BLaER1 treated with 17β-estradiol and CSF1 and Interleukin-3, amounts not matched to agents 10 nM and 100 nM (cell line): ENCODE measurements at regions not wholly inside any gene's neighbourhood (a gene's known extent, or its start where the extent isn't known, plus 50 kb on each side); places are given as distances from the start of the nearest gene placed in this dataset.
A peak's percentile ranks its signal among the peaks of the same experiment; 100 is the strongest.

ENCODE experiments used
- H3K27ac ChIP-seq, 11 experiments: shearing (Covaris generic); formaldehyde crosslinking; 2 replicates each; pipeline ENCODE4 v1.8.1; 2022
- H3K27me3 ChIP-seq, 11 experiments: shearing (Covaris generic); formaldehyde crosslinking; 2 replicates each; pipeline ENCODE4 v1.8.1; 2022
- H3K36me3 ChIP-seq, 11 experiments: shearing (Covaris generic); formaldehyde crosslinking; 2 replicates each; pipeline ENCODE4 v1.8.1; 2022
- H3K4me1 ChIP-seq, 10 experiments: shearing (Covaris generic); formaldehyde crosslinking; 2 replicates each; pipeline ENCODE4 v1.8.1; 2022
- H3K4me2 ChIP-seq, 11 experiments: shearing (Covaris generic); formaldehyde crosslinking; 2 replicates each; pipeline ENCODE4 v1.8.1; 2022
- H3K4me3 ChIP-seq, 10 experiments: shearing (Covaris generic); formaldehyde crosslinking; 2 replicates each; pipeline ENCODE4 v1.8.1; 2022
- H3K9ac ChIP-seq, 11 experiments: shearing (Covaris generic); formaldehyde crosslinking; 2 replicates each; pipeline ENCODE4 v1.8.1; 2022
- H3K9me3 ChIP-seq, 11 experiments: shearing (Covaris generic); formaldehyde crosslinking; replicated peaks in 1 of 11; 2 replicates each; pipeline ENCODE4 v1.8.1; 2022
- H4K20me1 ChIP-seq, 11 experiments: shearing (Covaris generic); formaldehyde crosslinking; 2 replicates each; pipeline ENCODE4 v1.8.1; 2022
- Cebpa-rat ChIP-seq, 11 experiments: shearing (Covaris generic); IDR thresholded peaks; 2 replicates each; pipeline ENCODE4 v1.8.1; 2022

DNA sequence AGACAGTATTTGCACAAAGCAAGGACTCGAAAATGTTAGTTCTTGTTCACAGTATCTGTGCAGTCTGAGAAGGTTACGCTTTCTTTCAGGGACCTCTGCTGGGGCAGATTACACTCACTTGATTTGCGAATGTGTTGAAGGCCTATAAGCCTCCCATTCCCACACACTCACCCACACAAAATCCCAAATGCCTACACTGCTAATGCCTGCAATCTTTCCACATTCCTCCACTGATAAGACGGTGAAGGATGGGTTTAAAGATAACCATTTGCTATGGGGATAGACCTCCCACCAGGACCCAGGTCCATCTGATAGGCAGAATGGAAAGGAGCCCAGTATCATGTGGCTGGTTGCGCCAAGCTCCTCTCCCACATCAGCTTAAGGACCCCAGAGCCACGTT, 394.9 kb upstream of the SALL1 start:
- TF ChIP-seq Cebpa-rat (IDR thresholded peaks at IDR 0.05), result no peak
- H3K9ac ChIP-seq, result no peak overlapping the region
- no peaks in the 10 kb centered on the region for H3K9me3 ChIP-seq
- no peak overlapping the region for H3K4me2 ChIP-seq
- H3K27ac ChIP-seq, result no peak overlapping the region
- no peaks in the 10 kb centered on the region for H3K27me3 ChIP-seq
- H4K20me1 ChIP-seq, result no peaks in the 10 kb centered on the region
- H3K36me3 ChIP-seq, result no peaks in the 10 kb centered on the region
- H3K4me1 ChIP-seq, result peaks cover 0 to 18% (median 9%) of the 10 kb centered on the region in 10 experiments; a peak in 13 of 20 replicates
- no peak overlapping the region for H3K4me3 ChIP-seq

DNA sequence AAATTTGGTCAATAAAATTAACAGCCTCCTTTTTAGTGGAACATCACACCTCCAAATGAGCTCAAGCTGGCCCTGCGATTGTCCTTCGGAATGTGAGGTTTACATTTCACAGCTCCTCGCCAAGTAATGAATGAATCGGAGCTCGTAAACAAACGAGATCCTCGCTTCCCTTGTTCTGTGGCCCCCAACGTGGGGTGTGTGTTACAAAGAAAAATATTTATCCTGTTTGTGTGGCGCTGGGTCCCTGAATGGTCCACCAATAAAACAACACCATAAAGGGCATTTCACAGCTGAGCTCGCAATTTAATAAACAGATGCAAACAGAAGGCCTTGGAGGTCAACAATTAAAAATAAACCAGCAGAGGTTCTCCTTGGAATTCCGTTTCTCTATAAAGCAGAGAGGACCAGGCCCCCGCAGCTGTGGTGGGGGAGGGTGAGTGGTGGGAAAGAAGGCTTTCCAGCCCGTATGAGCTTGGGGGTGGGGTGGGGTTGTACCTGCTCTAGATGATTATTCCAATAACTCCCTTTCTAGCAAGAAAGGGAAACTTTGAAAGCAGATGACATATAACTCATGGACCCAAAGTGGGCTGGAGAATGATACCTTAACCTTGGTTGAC, 393.9 kb upstream of the SALL1 start:
- Histone ChIP-seq H3K4me2 (no peak overlapping the region), H3K9ac (no peak overlapping the region), H3K36me3 (no peaks in the 10 kb centered on the region), H3K4me1 (peaks cover 7 to 28% (median 19%) of the 10 kb centered on the region in 10 experiments; a peak in 18 of 20 replicates), H3K27ac (no peak overlapping the region), H3K4me3 (no peak overlapping the region), H4K20me1 (no peaks in the 10 kb centered on the region), H3K9me3 (no peaks in the 10 kb centered on the region), H3K27me3 (no peaks in the 10 kb centered on the region)
- no peak for TF ChIP-seq Cebpa-rat (IDR thresholded peaks at IDR 0.05)

DNA sequence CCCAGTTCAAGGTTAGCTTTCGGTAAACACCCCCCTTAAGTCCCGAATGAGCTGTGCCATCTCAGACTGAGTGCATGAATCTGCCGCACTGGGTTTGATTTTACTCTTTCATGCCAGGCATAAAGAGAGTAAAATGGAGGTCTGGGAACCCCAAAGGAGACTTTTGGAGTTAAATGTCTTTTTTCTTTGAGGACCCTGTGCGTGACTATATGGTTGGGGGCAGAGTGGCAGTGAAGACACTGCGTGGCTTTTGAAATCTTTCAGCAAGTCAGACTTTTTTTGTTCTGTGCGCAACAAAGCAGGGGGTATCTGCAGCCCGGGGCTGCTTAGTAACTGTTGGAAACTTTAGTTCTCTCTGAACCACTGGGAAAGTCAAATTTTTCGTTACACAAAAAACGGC, 392.9 kb upstream of the SALL1 start:
- Histone ChIP-seq H3K4me1 (peaks cover 16 to 38% (median 29%) of the 10 kb centered on the region in 10 experiments), H3K27ac (no peak overlapping the region), H3K9me3 (no peaks in the 10 kb centered on the region), H4K20me1 (no peaks in the 10 kb centered on the region), H3K9ac (no peak overlapping the region), H3K36me3 (no peaks in the 10 kb centered on the region), H3K27me3 (no peaks in the 10 kb centered on the region), H3K4me2 (no peak overlapping the region), H3K4me3 (no peak overlapping the region)
- no peak for TF ChIP-seq Cebpa-rat (IDR thresholded peaks at IDR 0.05)

DNA sequence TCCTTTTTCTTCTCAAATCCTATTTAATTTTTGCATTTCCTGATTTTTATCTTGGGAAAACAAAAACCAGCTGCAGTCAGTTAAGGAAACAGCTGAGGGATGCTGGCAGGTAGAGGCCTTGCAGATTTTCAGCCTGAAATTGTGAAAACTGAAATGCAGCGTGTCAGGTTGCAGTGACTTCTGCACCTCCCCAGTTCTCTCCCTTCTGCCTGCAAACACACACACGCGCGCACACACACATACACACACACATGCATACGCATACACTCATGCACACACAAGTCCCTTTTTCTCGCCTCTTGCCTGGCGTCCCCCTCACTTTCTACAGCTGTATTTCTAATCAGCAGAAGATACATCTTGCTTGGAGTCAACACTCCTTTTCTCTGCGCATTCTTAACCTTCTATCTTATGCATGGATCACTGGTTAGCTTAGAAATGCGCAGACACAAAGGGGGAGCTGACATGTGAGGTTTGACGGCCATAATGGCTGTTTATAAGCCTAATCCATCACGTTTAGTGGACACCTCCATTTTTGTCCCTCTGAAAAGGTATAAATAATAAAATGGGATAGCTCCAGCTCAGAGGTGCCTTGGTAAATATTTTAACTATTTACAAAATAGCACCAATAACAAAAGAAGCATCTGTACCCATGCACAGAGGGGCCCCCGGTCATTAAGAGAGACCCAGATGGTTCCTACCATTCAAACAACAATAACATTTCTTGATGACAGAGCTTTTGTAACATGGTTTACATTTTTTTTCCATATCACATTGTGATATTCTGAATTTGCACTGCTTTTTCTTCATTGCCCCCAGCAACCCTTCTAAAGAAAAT, 392.1 kb upstream of the SALL1 start:
- Histone ChIP-seq H3K9me3 (no peaks in the 10 kb centered on the region), H3K4me1 (peaks cover 24 to 45% (median 36%) of the 10 kb centered on the region in 10 experiments), H3K4me3 (no peak overlapping the region), H3K9ac (no peak overlapping the region), H3K4me2 (peak overlapping the region in 3 of 11 experiments; percentile 6 to 19 (median 9); a peak in 1 of 22 replicates), H3K27ac (no peak overlapping the region), H3K36me3 (no peaks in the 10 kb centered on the region), H3K27me3 (no peaks in the 10 kb centered on the region), H4K20me1 (no peaks in the 10 kb centered on the region)
- TF ChIP-seq Cebpa-rat (IDR thresholded peaks at IDR 0.05), result no peak

DNA sequence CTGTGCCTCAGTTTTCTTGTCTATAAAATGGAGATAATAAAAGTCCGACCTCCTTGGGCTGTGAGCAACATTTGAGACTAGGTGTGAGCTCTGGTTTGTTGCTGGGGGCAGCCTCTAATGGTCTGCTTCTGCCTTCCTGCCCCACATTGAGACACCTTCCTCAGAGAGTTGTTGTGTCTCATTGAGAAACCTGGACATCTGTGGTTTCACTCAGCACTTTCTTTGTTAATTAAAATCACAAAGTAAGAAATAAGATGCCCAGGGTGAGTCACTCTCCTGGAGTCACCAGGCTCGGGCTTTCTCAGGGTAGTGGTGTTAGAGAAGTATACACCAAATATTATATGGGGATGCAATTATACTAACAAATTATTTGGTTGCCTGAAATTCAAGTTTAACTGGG, 389.2 kb upstream of the SALL1 start:
- Histone ChIP-seq H3K4me3 (no peak overlapping the region), H3K4me2 (peak overlapping the region; percentile 68 to 89 (median 81); a peak in 20 of 22 replicates), H4K20me1 (no peaks in the 10 kb centered on the region), H3K9me3 (peaks cover 0 to 9% (median 0%) of the 10 kb centered on the region in 11 experiments; a peak in 2 of 22 replicates), H3K27me3 (no peaks in the 10 kb centered on the region), H3K27ac (peak overlapping the region in 6 of 11 experiments; percentile 23 to 81 (median 74); a peak in 7 of 22 replicates), H3K36me3 (no peaks in the 10 kb centered on the region), H3K9ac (no peak overlapping the region), H3K4me1 (peaks cover 28 to 53% (median 46%) of the 10 kb centered on the region in 10 experiments)
- no peak for TF ChIP-seq Cebpa-rat (IDR thresholded peaks at IDR 0.05)

DNA sequence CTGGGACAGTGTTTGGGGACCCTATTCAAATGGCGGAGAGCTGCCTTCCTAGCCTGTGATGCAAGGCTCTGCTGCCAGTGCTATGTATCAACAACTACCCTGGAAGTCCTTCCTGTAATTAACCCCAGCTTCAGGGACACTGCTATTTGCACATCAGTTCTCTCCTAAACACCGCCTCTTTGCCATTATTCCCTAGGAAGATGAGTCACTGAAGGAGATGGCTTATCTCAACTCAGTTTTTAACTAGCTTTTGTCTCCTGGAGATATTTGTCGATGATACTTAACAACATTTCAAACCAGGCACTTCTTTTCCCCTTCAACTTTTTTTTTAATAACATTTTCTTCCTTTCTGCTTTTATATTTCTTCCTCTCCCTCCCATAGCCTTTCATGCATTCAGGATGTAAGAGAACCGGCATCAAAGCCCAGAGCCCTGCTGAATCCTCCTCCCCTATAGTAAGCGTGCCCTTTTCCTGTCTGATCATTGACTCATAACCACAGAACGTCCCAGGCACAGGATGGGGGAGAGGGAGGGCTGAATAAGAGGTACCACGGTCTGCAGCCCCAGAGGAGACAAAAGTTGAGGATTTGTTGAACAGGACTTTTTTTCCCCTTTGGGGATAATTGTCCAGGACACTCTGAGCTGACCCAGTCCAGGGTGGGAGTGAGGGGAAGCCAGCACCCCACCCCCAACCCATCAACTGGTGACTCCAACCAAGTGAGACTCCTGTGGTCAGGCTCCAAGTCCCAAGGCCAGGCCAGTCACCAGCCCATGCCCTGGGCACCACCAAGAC, 387.8 kb upstream of the SALL1 start:
- Histone ChIP-seq H3K4me1 (peaks cover 28 to 53% (median 46%) of the 10 kb centered on the region in 10 experiments), H3K9me3 (peaks cover 0 to 9% (median 0%) of the 10 kb centered on the region in 11 experiments; a peak in 2 of 22 replicates), H3K36me3 (no peaks in the 10 kb centered on the region), H3K27me3 (no peaks in the 10 kb centered on the region), H3K27ac (peak overlapping the region in 9 of 11 experiments; percentile 56 to 81 (median 70); a peak in 18 of 22 replicates), H3K9ac (peak overlapping the region in 7 of 11 experiments; percentile 9 to 60 (median 58); a peak in 16 of 22 replicates), H4K20me1 (no peaks in the 10 kb centered on the region), H3K4me2 (peak overlapping the region; percentile 68 to 89 (median 81)), H3K4me3 (peak overlapping the region in 4 of 10 experiments; percentile 15 to 52 (median 30); a peak in 4 of 20 replicates)
- 0 out of 22 replicates have a peak, but pooled peaks of 1 of the 11 experiments have one; percentile 20 for TF ChIP-seq Cebpa-rat (IDR thresholded peaks at IDR 0.05)

DNA sequence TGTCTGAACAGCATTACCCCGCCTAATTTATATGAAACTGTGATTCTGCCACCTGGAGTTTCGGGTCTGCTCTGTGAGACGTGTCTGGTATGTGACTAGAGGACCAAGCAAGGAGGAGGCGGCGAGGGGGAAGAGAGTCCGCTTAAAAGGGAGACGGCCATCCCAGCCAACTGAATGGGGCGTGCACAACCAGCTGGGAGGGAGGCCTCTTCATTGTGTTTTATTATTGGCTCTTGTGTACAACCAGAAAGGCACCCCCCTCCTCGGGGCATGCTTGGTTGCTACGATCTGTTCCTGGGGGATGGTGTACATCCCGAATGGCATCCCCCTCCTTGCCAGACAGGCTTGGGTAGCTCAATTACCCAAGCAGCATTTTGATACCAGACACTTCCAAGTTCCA, 384.5 kb upstream of the SALL1 start:
- Histone ChIP-seq H3K27ac (no peak overlapping the region), H3K4me2 (no peak overlapping the region), H3K9ac (no peak overlapping the region), H3K4me1 (peaks cover 27 to 34% (median 32%) of the 10 kb centered on the region in 10 experiments), H3K36me3 (no peaks in the 10 kb centered on the region), H3K4me3 (no peak overlapping the region), H3K27me3 (no peaks in the 10 kb centered on the region), H4K20me1 (no peaks in the 10 kb centered on the region), H3K9me3 (peaks cover 0 to 9% (median 0%) of the 10 kb centered on the region in 11 experiments; a peak in 2 of 22 replicates)
- TF ChIP-seq Cebpa-rat (IDR thresholded peaks at IDR 0.05), result no peak

DNA sequence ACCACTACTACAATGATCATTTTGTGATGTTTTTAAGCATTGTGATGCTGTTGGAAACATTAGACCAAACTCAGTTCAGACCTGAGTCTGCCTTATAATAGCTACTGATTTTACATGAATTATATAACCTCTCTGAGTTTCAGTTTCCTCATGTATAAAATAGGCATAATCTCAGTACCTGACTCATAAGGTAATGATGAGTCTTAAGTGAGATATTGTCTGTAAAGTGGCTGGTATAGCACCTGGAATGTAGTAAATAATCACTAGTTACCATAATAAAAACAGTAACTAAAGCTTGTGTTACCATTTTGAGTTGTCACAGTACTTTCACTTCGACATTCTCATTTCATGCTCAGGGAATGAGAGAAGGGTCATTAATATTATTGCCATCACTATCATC, 381.5 kb upstream of the SALL1 start:
- no peak for TF ChIP-seq Cebpa-rat (IDR thresholded peaks at IDR 0.05)
- Histone ChIP-seq H3K36me3 (no peaks in the 10 kb centered on the region), H3K9ac (no peak overlapping the region), H3K27ac (no peak overlapping the region), H3K4me2 (no peak overlapping the region), H3K4me1 (peaks cover 0 to 3% (median 2%) of the 10 kb centered on the region in 10 experiments; a peak in 16 of 20 replicates), H3K4me3 (no peak overlapping the region), H4K20me1 (no peaks in the 10 kb centered on the region), H3K9me3 (peaks cover 10 to 21% (median 16%) of the 10 kb centered on the region in 11 experiments; a peak in 21 of 22 replicates), H3K27me3 (no peaks in the 10 kb centered on the region)

DNA sequence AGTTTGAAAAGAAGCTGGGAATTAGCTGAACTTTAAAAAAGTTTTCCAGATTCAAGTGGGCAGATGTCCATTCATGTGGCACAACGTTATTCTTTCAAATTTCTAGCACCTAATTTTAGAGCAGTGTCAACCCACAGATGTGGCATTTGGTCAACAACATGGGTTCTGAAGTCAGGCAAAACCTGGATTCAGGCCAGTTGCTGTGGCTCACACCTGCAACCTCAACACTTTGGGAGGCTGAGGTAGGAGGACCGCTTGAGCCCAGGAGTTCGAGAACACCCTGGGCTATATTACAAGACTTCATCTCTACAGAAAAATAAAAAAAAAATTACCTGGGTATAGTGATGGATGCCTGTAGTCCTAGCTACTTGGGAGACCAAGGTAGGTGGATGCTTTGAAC, 380.2 kb upstream of the SALL1 start:
- no peak for TF ChIP-seq Cebpa-rat (IDR thresholded peaks at IDR 0.05)
- no peak overlapping the region for H3K9ac ChIP-seq

More for the DNA sequence above, 380.2 kb upstream of the SALL1 start:
- Histone ChIP-seq H3K4me1 (no peaks in the 10 kb centered on the region), H3K4me2 (no peak overlapping the region), H4K20me1 (no peaks in the 10 kb centered on the region), H3K27ac (no peak overlapping the region), H3K4me3 (no peak overlapping the region), H3K27me3 (no peaks in the 10 kb centered on the region), H3K36me3 (no peaks in the 10 kb centered on the region), H3K9me3 (peaks cover 20 to 30% (median 26%) of the 10 kb centered on the region in 11 experiments)
